GM12892 (cell line): ENCODE measurements at regions not wholly inside any gene's neighbourhood (a gene's known extent, or its start where the extent isn't known, plus 50 kb on each side); places are given as distances from the start of the nearest gene placed in this dataset.

Experiments
- POLR2A ChIP-seq: IDR thresholded peaks from 2 replicates; pipeline ENCODE4 v1.6.1; 2011; ENCODE audit warnings: low read depth, low read length, control low read depth
- POLR2AphosphoS5 ChIP-seq: IDR thresholded peaks from 2 replicates; pipeline ENCODE4 v1.6.1; 2011; ENCODE audit warnings: low read depth, low read length, control low read depth
- TAF1 ChIP-seq: IDR thresholded peaks from 2 replicates; pipeline ENCODE4 v1.6.1; 2011; ENCODE audit warnings: low read depth, mild to moderate bottlenecking, control low read depth, low read length, borderline replicate concordance

GRCh38 chrX:475926-476723 is 89.4 kb upstream of the PPP2R3B start:
- no peak for TF ChIP-seq POLR2AphosphoS5
- TF ChIP-seq POLR2A: no peak
- no peak for TF ChIP-seq TAF1
